ENCODE measurements at regions not wholly inside any gene's neighbourhood (a gene's known extent, or its start where the extent isn't known, plus 50 kb on each side); places are given as distances from the start of the nearest gene placed in this dataset.

DNA sequence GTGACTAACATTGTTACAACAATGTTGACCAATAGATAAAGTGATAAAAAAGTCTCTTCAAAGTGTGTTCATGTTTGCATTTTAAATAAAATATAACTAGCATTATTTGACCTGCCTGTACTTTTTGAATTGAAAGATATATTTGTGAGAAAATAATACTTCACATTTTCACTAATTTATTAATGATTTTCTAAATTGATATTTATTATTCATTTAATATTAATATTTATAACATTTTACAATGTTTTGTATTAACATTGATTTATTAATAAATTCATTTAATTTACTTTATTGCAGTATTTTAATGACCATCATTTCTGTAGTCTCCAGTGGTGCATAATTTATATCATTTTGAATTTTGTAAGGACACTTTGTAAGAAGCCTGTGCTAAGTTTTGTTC is 150.0 kb upstream of the BET1 start:
- H3K79me2 ChIP-seq (replicated peaks; ENCODE audit: insufficient read depth): no peaks in the 10 kb centered on the region
- H3K36me3 Mint-ChIP-seq (ENCODE audit: low read depth): no peaks in the 10 kb centered on the region
- H3K4me2 ChIP-seq: no peak overlapping the region
- H3K36me3 ChIP-seq (ENCODE audit: insufficient read depth): no peaks in the 10 kb centered on the region
- TF ChIP-seq EZH2 (IDR thresholded peaks at IDR 0.05; ENCODE audit: low read depth, unreplicated experiment): no peak
- no peaks in the 10 kb centered on the region for H3K4me1 ChIP-seq (ENCODE audit: insufficient read depth)
- no peak overlapping the region for H3K27ac ChIP-seq (ENCODE audit: low read depth)
- no peaks in the 10 kb centered on the region for H4K20me1 ChIP-seq (replicated peaks; ENCODE audit: insufficient read depth)
- peaks cover 6% of the 10 kb centered on the region; the same call in 1 of the 2 replicates for H3K9me2 ChIP-seq (ENCODE audit: insufficient read depth)
- H3F3A ChIP-seq (replicated peaks; ENCODE audit: low read depth): no peaks in the 10 kb centered on the region
- no peaks in the 10 kb centered on the region for H3K27me3 Mint-ChIP-seq (ENCODE audit: insufficient read depth, low read depth, poor library complexity)
- H3K27me3 ChIP-seq (ENCODE audit: insufficient read depth): no peaks in the 10 kb centered on the region
- no peaks in the 10 kb centered on the region for H3K9me3 Mint-ChIP-seq
- ATAC-seq (no peak), DNase-seq (ENCODE audit: low spot score) (no peak)
- peaks cover 4% of the 10 kb centered on the region; the same call in 2 of the 3 replicates for H3K4me1 Mint-ChIP-seq
- H3K27ac Mint-ChIP-seq: no peak overlapping the region; the same call in 1 of the 2 replicates
- no peak overlapping the region for H3K4me3 Mint-ChIP-seq
- no peak overlapping the region for H2AFZ ChIP-seq
- H3K4me3 ChIP-seq: no peak overlapping the region

DNA sequence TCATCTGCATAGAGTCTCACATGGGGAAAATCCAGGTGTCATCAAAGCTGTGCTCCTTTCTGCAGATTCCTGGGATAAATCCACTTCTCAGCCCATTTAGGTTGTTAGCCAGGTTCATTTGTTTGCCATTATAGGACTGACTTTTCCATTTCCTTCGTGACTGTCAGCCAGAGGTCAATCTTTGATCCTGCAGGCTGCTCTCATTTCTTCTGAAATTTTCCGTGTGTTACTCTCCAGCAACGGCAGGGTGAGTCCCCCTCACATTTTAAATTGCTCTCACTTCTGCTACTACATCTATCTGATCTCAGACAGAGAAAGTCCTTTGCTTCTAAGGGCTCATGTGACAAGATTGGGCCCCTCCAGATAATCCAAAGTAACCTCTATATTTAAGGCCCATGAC is 150.7 kb upstream of the BET1 start:
- H4K20me1 ChIP-seq (replicated peaks; ENCODE audit: insufficient read depth): no peaks in the 10 kb centered on the region
- ATAC-seq (no peak), DNase-seq (ENCODE audit: low spot score) (peak; percentile 15)
- no peaks in the 10 kb centered on the region for H3K36me3 Mint-ChIP-seq (ENCODE audit: low read depth)
- peak overlapping the region; percentile 70; the same call in 1 of the 2 replicates for H2AFZ ChIP-seq
- H3K4me3 Mint-ChIP-seq: no peak overlapping the region
- no peaks in the 10 kb centered on the region for H3K36me3 ChIP-seq (ENCODE audit: insufficient read depth)
- H3K9me3 Mint-ChIP-seq: no peaks in the 10 kb centered on the region
- H3K4me1 ChIP-seq (ENCODE audit: insufficient read depth): no peaks in the 10 kb centered on the region
- H3K4me2 ChIP-seq: no peak overlapping the region
- no peaks in the 10 kb centered on the region for H3K27me3 Mint-ChIP-seq (ENCODE audit: insufficient read depth, low read depth, poor library complexity)
- H3K27ac Mint-ChIP-seq: peak overlapping the region; percentile 16; the same call in 1 of the 2 replicates
- H3K27ac ChIP-seq (ENCODE audit: low read depth): no peak overlapping the region
- no peak overlapping the region for H3K4me3 ChIP-seq
- peaks cover 6% of the 10 kb centered on the region; the same call in 1 of the 2 replicates for H3K9me2 ChIP-seq (ENCODE audit: insufficient read depth)
- no peaks in the 10 kb centered on the region for H3K79me2 ChIP-seq (replicated peaks; ENCODE audit: insufficient read depth)
- H3K27me3 ChIP-seq (ENCODE audit: insufficient read depth): no peaks in the 10 kb centered on the region
- H3F3A ChIP-seq (replicated peaks; ENCODE audit: low read depth): no peaks in the 10 kb centered on the region
- peaks cover 4% of the 10 kb centered on the region; the same call in 2 of the 3 replicates for H3K4me1 Mint-ChIP-seq
- no peak for TF ChIP-seq ZNF114 (CRISPR knock-in tag; IDR thresholded peaks at IDR 0.05)
- no peak for TF ChIP-seq JUNB (IDR thresholded peaks at IDR 0.05; ENCODE audit: unreplicated experiment)
- no peak for TF ChIP-seq CREB1 (CRISPR knock-in tag; IDR thresholded peaks at IDR 0.05; ENCODE audit: low read depth)
- TF ChIP-seq, protein P1, sequence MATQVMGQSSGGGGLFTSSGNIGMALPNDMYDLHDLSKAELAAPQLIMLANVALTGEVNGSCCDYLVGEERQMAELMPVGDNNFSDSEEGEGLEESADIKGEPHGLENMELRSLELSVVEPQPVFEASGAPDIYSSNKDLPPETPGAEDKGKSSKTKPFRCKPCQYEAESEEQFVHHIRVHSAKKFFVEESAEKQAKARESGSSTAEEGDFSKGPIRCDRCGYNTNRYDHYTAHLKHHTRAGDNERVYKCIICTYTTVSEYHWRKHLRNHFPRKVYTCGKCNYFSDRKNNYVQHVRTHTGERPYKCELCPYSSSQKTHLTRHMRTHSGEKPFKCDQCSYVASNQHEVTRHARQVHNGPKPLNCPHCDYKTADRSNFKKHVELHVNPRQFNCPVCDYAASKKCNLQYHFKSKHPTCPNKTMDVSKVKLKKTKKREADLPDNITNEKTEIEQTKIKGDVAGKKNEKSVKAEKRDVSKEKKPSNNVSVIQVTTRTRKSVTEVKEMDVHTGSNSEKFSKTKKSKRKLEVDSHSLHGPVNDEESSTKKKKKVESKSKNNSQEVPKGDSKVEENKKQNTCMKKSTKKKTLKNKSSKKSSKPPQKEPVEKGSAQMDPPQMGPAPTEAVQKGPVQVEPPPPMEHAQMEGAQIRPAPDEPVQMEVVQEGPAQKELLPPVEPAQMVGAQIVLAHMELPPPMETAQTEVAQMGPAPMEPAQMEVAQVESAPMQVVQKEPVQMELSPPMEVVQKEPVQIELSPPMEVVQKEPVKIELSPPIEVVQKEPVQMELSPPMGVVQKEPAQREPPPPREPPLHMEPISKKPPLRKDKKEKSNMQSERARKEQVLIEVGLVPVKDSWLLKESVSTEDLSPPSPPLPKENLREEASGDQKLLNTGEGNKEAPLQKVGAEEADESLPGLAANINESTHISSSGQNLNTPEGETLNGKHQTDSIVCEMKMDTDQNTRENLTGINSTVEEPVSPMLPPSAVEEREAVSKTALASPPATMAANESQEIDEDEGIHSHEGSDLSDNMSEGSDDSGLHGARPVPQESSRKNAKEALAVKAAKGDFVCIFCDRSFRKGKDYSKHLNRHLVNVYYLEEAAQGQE (IDR thresholded peaks at IDR 0.05; ENCODE audit: unreplicated experiment): no peak
- TF ChIP-seq ZNF331 (CRISPR knock-in tag; IDR thresholded peaks at IDR 0.05; ENCODE audit: low read depth): no peak
- TF ChIP-seq, protein P2, sequence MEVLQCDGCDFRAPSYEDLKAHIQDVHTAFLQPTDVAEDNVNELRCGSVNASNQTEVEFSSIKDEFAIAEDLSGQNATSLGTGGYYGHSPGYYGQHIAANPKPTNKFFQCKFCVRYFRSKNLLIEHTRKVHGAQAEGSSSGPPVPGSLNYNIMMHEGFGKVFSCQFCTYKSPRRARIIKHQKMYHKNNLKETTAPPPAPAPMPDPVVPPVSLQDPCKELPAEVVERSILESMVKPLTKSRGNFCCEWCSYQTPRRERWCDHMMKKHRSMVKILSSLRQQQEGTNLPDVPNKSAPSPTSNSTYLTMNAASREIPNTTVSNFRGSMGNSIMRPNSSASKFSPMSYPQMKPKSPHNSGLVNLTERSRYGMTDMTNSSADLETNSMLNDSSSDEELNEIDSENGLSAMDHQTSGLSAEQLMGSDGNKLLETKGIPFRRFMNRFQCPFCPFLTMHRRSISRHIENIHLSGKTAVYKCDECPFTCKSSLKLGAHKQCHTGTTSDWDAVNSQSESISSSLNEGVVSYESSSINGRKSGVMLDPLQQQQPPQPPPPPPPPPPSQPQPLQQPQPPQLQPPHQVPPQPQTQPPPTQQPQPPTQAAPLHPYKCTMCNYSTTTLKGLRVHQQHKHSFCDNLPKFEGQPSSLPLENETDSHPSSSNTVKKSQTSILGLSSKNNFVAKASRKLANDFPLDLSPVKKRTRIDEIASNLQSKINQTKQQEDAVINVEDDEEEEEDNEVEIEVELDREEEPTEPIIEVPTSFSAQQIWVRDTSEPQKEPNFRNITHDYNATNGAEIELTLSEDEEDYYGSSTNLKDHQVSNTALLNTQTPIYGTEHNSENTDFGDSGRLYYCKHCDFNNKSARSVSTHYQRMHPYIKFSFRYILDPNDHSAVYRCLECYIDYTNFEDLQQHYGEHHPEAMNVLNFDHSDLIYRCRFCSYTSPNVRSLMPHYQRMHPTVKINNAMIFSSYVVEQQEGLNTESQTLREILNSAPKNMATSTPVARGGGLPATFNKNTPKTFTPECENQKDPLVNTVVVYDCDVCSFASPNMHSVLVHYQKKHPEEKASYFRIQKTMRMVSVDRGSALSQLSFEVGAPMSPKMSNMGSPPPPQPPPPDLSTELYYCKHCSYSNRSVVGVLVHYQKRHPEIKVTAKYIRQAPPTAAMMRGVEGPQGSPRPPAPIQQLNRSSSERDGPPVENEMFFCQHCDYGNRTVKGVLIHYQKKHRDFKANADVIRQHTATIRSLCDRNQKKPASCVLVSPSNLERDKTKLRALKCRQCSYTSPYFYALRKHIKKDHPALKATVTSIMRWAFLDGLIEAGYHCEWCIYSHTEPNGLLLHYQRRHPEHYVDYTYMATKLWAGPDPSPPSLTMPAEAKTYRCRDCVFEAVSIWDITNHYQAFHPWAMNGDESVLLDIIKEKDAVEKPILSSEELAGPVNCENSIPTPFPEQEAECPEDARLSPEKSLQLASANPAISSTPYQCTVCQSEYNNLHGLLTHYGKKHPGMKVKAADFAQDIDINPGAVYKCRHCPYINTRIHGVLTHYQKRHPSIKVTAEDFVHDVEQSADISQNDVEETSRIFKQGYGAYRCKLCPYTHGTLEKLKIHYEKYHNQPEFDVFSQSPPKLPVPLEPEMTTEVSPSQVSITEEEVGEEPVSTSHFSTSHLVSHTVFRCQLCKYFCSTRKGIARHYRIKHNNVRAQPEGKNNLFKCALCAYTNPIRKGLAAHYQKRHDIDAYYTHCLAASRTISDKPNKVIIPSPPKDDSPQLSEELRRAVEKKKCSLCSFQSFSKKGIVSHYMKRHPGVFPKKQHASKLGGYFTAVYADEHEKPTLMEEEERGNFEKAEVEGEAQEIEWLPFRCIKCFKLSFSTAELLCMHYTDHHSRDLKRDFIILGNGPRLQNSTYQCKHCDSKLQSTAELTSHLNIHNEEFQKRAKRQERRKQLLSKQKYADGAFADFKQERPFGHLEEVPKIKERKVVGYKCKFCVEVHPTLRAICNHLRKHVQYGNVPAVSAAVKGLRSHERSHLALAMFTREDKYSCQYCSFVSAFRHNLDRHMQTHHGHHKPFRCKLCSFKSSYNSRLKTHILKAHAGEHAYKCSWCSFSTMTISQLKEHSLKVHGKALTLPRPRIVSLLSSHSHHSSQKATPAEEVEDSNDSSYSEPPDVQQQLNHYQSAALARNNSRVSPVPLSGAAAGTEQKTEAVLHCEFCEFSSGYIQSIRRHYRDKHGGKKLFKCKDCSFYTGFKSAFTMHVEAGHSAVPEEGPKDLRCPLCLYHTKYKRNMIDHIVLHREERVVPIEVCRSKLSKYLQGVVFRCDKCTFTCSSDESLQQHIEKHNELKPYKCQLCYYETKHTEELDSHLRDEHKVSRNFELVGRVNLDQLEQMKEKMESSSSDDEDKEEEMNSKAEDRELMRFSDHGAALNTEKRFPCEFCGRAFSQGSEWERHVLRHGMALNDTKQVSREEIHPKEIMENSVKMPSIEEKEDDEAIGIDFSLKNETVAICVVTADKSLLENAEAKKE (CRISPR knock-in tag; IDR thresholded peaks at IDR 0.05): no peak
- TF ChIP-seq EZH2phosphoT487 (IDR thresholded peaks at IDR 0.05; ENCODE audit: unreplicated experiment): no peak
- TF ChIP-seq, protein P3, sequence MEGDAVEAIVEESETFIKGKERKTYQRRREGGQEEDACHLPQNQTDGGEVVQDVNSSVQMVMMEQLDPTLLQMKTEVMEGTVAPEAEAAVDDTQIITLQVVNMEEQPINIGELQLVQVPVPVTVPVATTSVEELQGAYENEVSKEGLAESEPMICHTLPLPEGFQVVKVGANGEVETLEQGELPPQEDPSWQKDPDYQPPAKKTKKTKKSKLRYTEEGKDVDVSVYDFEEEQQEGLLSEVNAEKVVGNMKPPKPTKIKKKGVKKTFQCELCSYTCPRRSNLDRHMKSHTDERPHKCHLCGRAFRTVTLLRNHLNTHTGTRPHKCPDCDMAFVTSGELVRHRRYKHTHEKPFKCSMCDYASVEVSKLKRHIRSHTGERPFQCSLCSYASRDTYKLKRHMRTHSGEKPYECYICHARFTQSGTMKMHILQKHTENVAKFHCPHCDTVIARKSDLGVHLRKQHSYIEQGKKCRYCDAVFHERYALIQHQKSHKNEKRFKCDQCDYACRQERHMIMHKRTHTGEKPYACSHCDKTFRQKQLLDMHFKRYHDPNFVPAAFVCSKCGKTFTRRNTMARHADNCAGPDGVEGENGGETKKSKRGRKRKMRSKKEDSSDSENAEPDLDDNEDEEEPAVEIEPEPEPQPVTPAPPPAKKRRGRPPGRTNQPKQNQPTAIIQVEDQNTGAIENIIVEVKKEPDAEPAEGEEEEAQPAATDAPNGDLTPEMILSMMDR (conservative IDR thresholded peaks at IDR 0.05; ENCODE audit: low read depth in 2 of 2): no peak
- no peak for TF ChIP-seq NANOG (IDR thresholded peaks at IDR 0.05; ENCODE audit: borderline replicate concordance)
